ENCODE measurements at regions not wholly inside any gene's neighbourhood (a gene's known extent, or its start where the extent isn't known, plus 50 kb on each side); places are given as distances from the start of the nearest gene placed in this dataset.
"Not testable (repeated sequence)": the region's sequence is repeated elsewhere in the genome, so short reads cannot be mapped to it uniquely, and the experiment has no call there.

DNA sequence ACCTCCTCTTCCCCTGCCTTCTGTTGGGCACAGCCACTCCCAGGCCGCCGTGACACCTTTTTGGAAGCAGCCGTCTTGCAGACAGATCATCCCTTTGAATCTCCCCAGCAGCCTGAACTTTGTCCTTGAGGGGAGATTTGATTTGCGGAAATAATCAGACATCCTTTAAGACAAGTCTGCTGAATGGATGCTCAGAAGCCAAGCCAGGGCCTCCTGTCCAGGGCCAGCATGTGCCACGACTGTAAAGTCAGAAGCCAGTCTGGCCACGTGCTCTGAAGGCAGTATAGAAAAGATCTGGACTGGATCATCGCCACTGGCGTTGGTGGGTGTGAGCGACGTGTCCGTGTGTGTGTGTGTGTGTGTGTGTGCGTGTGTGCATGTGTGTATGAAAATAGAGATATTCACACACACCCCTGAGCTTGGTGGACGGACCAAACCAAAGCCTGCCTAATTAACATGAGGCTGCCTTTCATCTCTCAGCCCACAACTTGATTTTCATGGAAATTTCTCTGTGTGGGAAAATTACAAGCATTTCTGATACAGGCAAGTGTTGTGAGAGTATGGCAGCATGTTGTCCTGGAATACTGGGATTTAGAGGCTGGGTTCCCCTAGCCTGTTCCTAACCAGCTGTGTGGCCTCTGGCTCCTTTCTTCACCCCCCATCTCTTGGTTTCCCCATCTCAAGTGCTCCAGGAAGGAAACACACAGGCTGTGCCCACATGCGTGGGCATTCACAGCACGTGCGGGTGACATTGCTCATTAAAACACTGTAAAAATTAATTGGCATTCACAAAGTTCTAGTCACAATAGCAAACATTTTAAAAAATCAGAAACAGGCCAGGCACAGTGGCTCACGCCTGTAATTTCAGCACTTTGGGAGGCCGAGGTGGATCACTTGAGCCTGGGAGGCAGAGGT is 61.8 kb upstream of the WNT7B start:
- no peak overlapping the region for H3K4me3 ChIP-seq (ENCODE audit: low read length)
- no peak for DNase-seq (ENCODE audit: low read depth, low spot score)

DNA sequence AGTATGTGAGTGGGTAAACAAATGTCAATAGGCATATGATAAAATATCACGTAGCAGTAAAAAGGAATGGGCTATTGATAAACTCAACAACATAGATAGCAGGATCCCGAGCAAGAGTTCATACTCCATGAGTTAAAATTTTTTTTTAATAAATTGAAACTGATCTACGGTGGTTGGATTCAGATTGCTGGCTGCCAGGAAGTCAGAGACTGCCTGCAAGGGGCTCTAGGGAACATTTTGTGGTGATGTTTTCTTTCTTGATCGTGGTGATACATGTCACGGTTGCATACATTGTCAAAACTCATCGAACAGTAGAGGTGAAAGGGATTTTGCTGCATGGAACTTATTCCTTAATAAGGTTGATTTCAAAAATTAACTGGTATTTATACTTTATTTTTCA is 62.6 kb upstream of the WNT7B start:
- no peak overlapping the region for H3K4me3 ChIP-seq (ENCODE audit: low read length)
- DNase-seq (ENCODE audit: low read depth, low spot score) = no peak

DNA sequence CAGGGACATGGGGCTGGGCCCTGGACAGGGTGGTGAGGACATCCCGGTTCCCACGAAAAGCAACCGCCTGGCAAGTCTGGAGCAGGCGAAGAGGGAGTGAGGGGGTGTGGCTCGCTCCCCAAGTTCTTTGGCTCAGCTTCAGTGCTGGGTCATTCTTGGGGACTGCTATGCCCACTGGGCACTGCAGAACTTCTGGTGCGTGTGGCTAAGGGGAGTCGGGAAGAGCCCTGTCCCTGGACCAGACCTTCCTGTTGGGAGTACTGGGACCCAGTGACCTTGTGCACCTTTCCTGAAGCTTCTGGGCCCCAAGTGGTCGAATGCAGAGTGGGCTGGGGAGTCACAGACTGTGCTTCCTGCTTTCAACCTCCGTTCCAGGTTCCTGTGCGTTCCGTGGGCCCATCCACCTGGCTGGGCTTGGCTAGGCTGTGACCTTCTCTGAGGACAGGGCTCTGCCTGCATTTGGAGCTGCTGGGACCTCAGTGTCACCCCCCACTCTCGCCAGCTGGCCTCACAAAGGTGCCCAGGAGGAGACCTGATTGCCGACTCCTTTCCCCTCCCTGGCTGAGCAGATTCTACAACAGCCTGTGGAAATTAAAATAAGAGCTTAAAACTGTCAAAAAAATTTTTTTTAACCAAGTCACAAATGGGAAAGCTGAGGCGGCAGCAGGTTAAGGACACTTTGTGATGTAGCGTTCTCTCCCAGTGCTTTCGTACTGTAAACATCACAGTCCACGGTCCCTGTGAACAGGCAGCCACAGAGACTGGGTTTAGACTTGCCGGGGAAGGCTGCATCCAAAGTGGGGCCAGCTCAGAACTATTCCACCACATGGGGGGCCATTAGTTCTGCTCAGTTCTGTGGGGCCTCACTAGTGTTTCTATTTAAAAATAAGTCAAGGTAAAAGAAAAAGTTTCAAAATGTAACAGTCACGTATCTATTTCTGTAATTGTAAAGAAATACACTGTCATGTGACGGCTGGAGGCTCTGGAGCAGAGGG is 63.8 kb upstream of the WNT7B start:
- H3K4me3 ChIP-seq (ENCODE audit: low read length) = no peak overlapping the region
- DNase-seq (ENCODE audit: low read depth, low spot score) = no peak

DNA sequence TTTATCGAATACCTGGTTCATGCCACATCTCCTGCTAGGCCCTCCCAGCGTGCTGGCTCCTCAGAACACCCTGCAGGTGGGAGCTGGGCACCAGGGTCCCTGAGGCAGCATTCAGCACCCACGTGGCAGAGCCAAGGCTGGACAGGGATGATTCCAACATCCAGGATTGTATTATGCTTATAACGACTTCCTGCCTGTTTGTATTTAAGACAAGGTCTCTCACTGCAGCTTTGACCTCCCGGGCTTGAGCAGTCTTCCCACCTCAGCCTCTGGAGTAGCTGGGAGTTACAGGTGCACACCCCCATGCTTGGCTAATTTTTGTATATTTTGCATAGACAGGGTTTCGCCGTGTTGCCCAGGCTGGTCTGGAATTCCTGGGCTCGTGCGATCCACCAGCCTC is 64.7 kb upstream of the WNT7B start:
- no peak overlapping the region for H3K4me3 ChIP-seq (ENCODE audit: low read length)
- DNase-seq (ENCODE audit: low read depth, low spot score) = no peak

DNA sequence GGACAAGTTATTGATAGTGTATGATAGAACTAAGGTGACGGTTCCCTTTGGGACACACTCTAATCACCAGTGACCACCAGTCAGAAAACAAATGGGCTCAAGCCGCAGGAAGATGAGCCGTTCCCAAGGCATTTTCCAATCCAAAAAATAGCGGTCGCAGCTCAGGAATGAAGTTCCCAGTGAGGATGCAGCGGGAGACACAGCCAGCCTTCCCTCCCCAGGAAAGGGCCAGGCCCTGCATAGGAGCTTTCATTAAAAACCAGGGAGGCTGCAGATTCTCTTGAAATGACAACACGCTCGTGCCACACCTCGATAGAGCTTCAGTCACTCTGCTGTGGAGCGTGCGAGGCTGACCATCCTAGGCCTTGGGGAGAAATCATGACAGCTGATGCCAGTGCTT is 65.8 kb upstream of the WNT7B start:
- DNase-seq (ENCODE audit: low read depth, low spot score) = no peak
- H3K4me3 ChIP-seq (ENCODE audit: low read length) = no peak overlapping the region

DNA sequence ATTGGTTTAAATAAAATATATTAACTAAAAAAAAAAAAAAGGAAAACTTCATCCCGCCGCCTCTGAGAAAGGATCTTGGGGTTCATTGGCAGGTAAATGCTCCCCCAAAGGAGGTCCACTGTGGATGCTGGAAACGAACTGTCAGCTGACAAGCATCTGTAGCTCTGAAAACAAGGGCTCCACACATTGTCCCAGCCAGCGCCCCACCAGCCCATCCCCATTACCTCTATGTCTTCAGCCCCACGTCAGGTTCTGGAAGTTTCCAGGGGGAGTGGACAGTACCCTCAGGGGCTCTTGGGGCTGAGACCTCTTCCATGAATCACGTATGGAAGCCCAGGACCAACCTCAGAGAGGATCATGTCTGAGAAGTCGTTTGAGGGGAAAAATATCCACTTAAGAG is 66.4 kb upstream of the WNT7B start:
- no peak for DNase-seq (ENCODE audit: low read depth, low spot score)
- no peak overlapping the region for H3K4me3 ChIP-seq (ENCODE audit: low read length)

DNA sequence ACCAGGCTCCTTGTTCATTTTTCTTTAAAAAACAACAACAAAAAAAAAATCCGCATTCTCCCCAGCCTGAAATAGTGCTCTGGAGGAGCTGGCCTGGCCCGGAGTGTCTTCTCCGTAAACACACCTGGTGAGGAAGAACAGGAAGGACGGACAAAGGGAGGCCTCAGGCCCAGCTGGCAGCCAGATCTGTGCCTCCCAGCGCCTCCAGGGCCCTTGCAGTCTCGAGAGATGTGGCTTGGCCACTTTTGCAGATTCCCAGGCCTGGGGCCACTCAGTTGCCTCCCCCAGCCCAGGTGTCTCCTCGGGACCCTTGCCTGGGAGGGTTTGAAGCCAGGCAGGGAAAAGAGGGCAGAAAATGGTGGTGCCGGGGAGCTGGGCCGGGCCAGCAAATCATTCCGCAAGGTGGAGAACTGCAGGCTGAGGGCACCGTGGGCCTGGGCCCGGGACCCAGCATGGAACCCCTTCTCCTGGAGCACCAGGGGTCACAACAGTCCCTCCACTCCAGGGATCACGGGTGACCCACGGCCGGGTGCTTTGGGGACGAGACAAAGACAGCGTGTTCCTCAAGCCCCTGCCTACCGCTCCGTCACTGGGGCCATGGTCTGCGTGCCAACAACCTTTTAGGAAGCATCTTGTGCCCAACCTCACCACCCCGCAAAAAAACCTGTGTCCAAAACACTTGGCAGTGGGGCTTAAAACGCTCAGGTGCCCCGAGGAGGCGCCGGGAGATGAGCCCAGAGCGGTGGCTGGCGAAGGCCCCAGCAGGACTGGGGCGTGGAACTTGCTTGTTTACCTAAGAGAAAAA is 67.1 kb upstream of the WNT7B start:
- no peak overlapping the region for H3K4me3 ChIP-seq (ENCODE audit: low read length)
- no peak for DNase-seq (ENCODE audit: low read depth, low spot score)

DNA sequence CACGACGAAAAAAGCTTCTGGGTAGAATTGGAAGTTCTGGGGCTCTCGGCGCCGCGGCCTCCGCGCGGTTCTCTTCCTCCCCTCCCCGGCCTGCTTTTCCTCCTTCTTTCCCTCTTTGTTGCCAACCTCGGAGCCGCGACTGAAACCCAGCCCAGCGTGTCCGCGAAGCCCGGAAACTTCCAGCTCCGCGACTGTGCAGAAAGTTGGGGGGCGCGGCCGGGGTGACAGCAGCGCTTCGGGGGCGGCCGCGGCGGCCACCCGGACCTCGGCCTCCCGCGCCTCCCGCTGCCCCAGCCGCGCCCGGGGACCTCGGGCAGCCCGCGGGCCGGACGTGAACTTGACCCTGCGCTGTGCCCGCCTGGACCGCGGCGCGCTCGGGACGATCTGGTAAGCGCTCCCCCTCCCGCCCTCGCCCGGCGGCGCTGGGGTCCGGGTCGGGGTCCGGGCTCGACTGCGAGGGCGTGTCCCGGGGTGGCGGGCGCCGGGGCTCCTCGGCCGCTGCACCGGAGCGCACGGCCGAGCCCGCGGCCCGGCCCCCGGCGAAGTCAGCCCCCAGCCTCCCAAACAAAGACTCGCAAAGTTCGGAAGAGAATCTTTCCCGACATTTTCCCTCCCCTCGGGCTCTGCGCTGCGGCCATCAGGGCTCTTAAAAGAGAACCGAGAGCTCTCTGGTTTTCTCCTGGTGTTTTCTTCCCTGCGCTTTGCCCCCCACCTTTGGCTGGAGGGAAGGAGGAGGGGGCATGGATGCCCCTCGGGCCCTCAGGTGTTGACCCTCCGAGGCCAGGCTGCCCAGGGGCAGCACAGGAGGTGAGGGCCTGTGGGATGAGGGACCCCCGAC is 67.9 kb upstream of the WNT7B start:
- DNase-seq (ENCODE audit: low read depth, low spot score) = no peak
- no peak overlapping the region for H3K4me3 ChIP-seq (ENCODE audit: low read length)

DNA sequence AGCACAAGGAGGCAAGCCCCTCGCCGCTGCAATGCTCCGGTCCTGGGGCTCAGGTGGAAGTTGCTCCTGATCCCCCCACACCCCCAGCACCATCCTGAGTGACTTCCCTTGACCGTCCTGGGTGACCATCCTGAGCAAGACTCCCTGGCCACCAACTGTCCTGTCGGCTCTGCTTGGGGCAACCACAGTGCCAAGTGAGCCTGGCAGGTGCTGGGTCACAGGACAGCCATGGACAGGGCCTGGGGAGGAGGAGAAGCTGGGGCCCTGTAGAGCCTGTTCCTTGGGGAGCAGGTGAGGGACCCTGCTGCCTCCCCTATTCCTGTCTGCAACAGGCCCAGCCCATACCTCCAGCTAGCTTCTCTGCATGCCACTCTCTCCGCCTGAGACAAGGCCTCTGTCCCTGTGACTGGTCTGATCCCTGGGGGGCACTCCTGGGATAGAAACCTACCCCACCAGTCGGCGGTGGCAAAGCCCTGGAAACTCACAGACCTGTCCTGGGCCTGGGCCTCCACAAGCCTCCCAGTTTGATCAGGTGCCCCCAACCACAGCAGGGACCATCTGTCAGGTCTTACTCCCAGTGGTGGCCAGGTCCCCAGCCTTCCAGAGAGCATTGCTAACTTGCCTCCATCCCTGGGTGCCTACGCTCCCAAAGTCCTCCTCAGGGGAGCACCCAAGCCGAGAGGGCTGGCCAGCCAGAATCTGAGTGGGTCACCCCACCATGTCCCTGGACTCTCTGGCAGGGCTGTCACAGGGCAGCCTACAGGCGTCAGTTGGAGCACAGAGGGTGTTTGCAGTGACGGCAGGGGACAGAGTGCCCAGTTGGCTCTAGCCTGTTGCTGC is 68.7 kb upstream of the WNT7B start:
- no peak for DNase-seq (ENCODE audit: low read depth, low spot score)
- no peak overlapping the region for H3K4me3 ChIP-seq (ENCODE audit: low read length)

DNA sequence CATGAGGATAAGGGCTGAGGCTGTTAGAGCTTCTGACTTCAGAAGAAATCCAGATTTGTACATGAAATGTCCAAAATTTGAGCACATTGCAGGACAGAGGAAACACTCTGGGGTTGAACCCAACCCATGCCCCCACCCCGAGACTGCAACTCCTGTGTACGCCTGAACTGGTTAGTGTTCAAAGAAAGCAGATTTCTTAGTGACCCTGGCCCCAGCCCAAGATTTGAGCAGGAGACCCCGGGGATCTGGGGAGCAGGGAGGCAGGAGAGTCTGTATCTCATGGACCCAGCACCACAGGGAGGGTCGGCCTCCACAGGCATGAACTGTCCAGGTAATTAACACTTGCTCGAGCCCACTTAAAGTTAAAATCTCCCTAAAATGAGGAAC is 69.3 kb upstream of the WNT7B start:
- H3K4me3 ChIP-seq (ENCODE audit: low read length) = no peak overlapping the region
- no peak for DNase-seq (ENCODE audit: low read depth, low spot score)

DNA sequence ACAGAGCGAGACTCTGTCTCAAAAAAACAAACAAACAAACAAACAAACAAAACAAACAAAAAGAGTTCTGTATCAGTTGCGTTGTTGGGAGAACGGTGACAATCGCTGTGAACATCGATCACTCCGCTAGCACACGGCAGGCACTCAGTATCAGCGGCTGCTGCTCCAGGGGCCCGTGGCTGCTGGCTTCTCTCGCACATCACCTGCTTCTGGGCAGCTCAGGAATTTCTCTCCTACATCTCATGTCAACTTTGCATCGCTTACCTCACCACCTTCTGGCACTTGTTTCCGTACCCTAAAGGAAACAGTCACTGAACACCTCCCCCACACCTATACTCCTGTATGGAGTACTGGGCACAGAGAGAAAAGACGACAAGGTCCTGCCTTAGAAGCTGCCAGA is 70.3 kb upstream of the WNT7B start:
- no peak for DNase-seq (ENCODE audit: low read depth, low spot score)
- no peak overlapping the region for H3K4me3 ChIP-seq (ENCODE audit: low read length)

DNA sequence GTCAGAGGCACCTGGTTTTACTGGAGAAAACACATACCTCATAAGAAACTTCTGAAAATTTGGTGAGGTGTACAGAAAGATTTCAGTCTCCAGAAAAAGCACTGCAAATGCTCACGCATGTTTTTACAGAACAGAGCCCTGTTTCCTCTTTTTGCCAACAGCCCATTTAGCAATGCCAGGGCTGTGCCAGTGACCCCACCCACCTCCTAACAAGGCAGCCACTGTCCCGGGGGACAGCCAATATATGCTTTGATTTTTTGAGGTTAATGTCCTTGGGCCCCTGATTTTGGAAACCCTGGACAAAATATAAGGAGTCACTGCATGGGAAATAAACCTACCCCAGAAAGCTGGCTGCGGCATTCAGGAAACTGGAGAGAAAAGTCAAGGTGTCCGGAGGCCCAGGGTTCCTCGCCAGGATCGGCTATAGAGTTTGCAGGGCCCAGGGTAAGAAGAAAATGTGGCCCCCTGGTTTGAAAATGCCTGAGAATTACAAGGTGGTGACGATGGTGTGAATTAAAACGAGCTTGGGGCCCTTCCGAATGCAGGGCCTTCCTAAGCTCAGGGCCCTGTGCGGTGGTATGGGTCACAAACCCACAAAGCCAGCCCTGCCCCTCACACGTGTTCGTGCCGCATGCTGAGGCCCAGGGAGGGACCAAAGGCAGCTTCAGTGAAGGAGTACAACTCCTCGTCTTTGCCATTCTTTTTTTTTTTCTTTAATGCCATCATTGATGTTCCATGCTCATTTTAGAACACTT is 71.1 kb upstream of the WNT7B start:
- DNase-seq (ENCODE audit: low read depth, low spot score) = no peak
- H3K4me3 ChIP-seq (ENCODE audit: low read length) = no peak overlapping the region

DNA sequence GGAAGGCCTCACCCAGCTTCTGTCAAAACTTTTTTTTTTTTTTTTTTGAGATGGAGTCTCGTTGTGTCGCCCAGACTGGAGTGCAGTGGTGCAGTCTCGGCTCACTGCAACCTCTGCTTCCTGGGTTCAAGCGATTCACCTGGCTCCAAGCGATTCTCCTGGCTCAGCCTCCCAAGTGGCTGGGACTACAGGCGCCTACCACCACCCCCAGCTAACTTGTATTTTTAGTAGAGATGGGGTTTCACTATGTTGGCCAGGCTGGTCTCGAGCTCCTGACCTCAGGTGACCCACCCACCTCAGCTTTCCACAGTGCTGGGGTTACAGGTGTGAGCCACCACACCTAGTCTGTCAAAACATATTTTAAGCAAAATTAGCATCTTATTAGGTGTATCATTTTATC is 71.7 kb upstream of the WNT7B start:
- DNase-seq (ENCODE audit: low read depth, low spot score) = not testable (repeated sequence)

DNA sequence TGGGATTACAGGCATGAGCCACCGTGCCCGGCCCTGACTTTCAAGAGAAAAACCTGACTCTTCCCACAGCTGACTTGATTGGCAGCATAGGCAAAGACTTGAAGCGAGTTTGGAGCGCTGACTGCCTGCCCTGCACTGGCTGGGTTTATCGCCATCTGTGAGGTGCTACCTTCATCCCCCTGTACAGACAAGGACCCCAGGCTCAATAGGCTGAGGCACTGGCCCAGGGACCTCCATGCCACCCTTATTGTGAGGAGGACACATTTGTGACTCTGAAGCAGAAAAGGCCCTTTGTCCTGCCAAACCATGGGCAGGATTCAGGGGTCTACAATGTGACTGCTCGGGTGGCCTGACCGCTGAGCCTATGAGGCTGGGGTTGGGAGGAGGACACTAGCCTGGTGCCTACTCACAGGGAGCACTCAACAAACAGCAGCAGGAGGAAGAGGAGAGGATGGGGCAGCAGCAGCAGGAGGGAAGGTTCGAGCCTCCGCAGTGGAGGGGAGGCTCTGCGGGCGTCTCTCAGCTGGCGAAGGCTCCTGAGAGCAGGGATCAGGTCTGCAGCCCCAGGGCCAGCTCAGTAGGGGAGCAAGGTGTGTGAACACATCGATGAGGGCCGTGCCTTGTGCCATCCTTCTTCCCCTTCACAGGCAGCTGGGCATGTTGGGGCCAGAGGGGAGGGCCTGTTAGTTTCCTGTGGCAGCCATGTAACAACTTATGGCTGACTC is 72.9 kb upstream of the WNT7B start:
- no peak for DNase-seq (ENCODE audit: low read depth, low spot score)

More for the DNA sequence above, 71.7 kb upstream of the WNT7B start:
- not testable (repeated sequence) for H3K4me3 ChIP-seq (ENCODE audit: low read length)

DNA sequence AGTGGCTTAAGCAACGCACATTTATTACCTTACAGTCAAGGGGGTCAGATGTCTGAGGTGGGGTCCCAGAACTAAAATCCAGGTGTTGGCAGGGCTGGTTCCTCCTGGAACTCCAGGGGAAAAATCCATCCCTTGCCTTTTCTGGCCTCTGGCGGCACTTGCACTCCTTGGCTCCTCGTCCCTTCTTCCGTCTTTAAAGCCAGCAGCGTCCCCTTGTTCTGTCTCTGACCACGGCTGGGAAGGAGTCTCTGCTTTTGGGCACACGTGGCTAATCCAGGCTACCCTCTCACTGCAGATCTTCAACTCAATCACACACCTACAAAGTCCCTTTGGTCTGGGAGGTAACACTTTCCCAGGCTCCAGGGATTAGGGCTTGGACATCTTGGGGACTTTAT is 73.5 kb upstream of the WNT7B start:
- no peak for DNase-seq (ENCODE audit: low read depth, low spot score)
- no peak overlapping the region for H3K4me3 ChIP-seq (ENCODE audit: low read length)

More for the DNA sequence above, 72.9 kb upstream of the WNT7B start:
- H3K4me3 ChIP-seq (ENCODE audit: low read length) = no peak overlapping the region

DNA sequence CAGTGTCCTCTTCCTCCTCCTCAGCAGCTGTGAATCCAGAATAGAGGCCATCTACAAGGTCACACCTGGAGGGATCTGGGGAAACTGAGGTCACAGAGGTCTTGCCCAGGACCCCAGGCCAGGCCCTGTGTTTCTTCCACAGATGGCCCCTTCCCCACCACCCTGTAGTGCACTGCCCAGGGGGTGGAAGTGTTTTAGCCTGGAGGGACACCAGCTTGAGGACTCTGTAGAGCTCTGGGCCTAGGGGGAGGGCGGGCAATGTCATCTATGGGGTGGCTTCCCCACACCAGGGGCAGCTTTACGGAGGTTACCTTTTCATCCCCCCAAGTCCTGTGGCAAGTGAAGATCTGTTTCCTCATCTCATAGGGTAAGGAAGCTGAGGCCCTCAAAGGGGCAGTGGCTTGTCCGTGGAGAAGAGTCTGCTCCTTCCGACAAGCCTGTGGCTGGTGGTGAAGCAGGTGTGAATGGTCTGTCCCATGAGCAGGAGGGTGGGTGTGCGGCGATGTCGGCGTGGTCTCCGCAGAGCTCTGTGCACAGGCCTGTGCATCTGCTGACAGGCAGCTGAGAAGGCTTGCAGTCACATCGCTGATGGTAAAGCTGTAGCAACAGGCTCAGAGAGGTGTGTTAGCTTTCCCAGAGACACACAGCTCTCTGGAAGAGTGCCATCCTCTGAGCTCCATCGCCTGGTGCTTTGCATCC is 74.1 kb upstream of the WNT7B start:
- DNase-seq (ENCODE audit: low read depth, low spot score) = no peak
- no peak overlapping the region for H3K4me3 ChIP-seq (ENCODE audit: low read length)

All from Jurkat, Clone E6-1 (cell line).